Amniotic epithelial cell (primary cell): ENCODE measurements at regions not wholly inside any gene's neighbourhood (a gene's known extent, or its start where the extent isn't known, plus 50 kb on each side); places are given as distances from the start of the nearest gene placed in this dataset.

Experiments
- DNase-seq: peaks from one replicate; pipeline ENCODE4 v3.0.0-alpha.2; 2010; ENCODE audit warnings: low read depth

DNA sequence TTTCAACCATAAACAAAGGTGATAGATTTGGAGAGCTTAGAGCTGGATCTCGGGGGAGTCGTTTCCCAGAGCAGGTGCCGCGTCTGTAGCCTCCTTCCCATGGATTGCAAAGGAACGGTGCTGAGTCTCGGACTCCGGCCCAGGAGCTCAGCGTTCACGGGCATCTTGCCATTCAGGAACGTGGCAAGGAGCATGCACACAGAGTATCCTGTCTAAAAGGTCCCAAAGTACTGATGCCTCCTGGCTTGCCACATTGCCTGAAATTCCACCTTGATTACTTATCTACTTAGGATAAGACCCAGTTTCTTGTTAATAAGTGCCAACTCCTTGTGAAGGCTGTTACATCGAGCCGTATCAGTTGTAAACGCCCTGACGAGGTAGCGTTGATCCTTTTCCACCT is 197.8 kb upstream of the MYT1L start:
- no peak for DNase-seq

DNA sequence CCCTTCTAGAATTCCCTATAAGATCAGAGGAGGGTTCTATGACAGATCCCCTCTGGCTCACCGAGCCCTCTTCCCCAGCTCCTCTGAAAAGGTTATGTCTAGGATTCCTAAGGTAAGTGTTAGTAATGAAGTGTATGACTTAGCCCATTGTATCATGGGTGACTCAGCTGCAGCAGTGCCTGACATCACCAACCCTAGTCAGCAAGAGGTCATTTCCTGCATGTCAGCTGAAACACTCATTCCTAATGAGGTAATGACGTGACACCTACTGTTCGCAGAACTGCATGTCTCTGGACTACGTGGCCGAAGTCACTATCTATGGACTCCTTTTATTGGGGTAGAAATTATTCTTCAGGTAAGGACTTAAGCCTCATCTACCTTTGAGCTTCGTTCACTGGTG is 196.1 kb upstream of the MYT1L start:
- DNase-seq, result no peak

- no peak for DNase-seq
Measured at GRCh38 chr2:2524348-2524941, 193.4 kb upstream of the MYT1L start.

GRCh38 chr2:2523461-2524347 is 192.6 kb upstream of the MYT1L start:
- DNase-seq, result no peak

DNA sequence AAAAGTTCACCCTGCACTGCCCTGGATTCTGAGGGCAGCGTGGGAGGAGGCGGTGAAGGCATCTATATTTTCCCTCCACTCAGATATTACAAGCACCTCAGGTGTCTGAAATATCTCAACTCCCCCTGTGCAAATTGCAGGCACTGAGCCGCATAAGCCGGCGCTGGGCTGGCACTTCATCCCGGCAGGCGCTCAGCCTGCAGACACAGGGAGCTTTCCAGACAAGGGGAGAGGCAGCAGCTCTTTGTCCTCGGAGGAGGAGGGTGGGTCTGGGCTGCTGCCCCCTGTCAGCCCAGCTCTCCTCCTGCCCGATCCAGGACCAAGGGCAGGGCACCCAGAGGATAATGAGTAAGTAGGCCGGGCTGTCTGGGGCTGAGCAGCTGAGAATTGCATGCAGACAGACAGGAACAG is 189.3 kb upstream of the MYT1L start:
- DNase-seq, result no peak

- no peak for DNase-seq
Measured at GRCh38 chr2:2519381-2519780, 188.3 kb upstream of the MYT1L start.

GRCh38 chr2:2517399-2517798 is 186.3 kb upstream of the MYT1L start:
- no peak for DNase-seq

DNA sequence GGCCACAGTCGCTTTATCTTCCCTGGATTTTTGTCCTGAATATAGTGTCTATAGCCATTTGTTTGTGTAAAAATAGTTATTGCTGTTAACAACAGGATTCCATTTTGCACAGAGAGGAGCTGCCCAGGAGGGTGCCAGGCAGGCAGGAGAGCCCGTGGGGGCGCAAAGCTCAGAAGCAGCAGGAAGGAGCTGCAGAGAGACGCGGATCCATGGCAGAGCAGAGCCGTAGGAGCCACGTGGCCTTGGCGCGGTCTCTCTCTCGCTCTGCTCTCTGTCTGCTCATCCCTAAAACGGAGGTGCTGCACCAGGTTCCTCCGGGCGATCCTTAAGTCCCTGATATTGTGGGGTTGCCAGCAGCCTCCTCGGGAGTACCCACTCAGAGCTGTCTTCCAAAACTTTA is 185.3 kb upstream of the MYT1L start:
- no peak for DNase-seq

GRCh38 chr2:2512931-2513330 is 181.9 kb upstream of the MYT1L start:
- DNase-seq, result no peak

DNA sequence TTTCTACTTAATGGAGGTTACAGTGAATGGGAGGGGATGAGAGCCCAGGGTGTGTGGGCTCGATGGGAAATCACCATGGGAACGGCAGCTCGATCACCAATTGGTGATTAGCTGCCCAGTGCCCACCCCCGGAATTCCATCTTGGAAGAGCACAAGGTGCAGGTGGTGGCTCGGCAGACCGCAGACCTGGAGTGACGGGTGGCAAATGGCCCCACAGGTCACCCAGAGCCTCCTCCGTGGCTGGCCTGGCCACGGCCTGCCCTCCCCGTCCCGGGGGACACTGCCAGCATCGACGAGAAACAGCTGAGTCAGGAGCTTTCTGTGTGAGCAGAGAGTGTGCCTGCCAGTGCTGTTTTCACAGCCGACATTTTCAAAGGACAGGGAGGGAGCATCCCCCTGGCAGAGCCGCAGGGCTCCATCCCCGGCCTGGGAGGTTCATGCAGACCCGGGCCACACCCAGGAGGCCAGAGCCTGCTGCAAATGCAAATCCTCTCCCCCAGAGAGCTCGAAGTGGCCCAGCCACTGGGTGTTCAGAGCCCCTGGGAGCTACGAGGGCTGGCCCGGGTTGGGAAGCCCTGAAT is 176.4 kb upstream of the MYT1L start:
- no peak for DNase-seq

GRCh38 chr2:2506536-2506935 is 175.5 kb upstream of the MYT1L start:
- no peak for DNase-seq

- DNase-seq, result no peak
Measured at GRCh38 chr2:2505604-2506003, 174.5 kb upstream of the MYT1L start.

GRCh38 chr2:2503864-2504418 is 172.9 kb upstream of the MYT1L start:
- no peak for DNase-seq

DNA sequence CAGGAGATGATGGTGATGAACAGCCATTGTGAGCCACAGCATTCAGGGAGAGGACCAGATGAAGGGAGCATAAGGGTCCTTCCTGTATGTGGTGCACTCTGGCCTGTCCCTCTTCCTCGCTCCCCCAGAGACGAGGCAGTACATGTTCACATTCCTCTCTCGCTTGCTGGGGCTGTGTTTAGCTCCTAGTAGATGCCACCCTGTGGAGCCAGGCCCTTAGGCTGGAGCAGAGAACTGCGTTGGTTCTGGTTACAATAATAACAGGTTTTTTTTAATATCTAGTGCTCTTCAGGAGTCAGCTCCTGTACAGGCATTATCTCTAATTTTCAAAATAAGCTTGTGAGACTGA is 171.1 kb upstream of the MYT1L start:
- DNase-seq, result no peak

DNA sequence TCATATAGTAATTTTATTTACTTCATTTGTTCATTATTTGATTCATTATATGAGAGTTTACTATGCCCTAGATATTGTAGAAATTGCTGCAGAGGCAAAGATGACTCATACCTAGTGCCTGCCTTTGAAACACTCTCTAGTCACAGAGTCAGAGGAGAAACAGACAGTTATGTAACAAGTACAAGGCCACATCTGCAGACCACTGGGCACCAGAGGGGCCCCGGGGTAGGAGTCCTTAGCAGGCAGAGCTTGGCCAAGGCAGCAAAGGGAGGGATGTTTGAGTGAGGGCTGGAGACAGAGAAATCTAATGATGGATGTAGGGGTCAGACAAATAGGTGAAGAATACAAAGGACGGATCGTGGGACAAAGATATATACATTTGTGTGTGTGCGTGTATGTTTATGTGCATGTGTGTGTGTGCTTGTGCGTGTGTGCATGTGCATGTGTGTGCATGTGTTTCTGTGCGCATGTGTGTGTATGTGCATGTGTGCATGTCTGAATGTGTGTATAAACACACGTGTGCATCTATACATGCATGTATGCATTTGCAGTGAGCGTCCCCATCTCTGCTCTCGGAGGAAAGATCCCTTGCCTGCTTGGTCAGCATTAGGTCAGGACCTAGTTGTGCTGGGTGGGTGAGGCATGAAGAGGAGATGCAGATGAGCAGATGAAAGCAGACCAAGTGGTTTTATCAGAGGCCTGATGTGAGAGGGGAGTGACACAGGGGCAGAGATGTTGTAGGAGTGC is 170.6 kb upstream of the MYT1L start:
- no peak for DNase-seq

- DNase-seq, result no peak
Measured at GRCh38 chr2:2495606-2496005, 164.5 kb upstream of the MYT1L start.

DNA sequence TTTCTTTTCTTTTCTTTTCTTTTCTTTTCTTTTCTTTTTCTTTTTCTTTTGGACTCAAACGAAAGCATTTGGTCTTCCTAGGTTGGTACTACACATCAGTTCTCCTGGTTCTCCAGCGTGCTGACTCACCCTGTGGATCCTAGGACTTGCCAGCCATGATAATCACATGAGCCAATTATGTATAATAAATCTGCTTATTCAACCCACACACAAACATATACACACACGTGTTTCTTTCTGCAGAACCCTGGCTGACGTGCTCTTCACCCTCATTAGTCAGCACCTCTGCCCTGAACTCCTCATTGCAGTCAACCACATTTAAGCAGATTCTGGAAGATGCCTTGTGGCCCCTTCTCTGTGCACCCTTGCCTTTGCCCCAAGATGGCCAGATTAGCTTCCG is 162.4 kb upstream of the MYT1L start:
- DNase-seq, result no peak

DNA sequence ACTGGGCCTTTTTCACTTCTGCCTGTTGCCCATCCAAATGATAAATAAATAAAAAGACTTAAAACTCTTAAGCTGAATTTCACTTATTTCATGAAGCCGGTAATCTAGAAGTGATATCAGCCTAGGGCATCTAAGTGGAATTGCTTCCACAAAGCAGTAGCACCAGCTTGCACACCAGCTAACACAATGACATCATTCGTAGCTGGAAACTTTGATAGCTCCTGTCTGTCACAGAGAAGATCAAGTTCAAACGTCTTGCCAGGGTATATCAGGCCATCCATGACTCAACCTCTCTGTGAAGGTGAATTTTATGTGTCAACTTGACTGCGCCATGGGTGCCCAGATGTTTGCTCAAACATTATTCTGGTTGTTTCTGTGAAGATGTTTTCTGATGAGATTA is 161.7 kb upstream of the MYT1L start:
- no peak for DNase-seq

- no peak for DNase-seq
Measured at GRCh38 chr2:2491964-2492363, 160.9 kb upstream of the MYT1L start.

GRCh38 chr2:2484301-2484700 is 153.2 kb upstream of the MYT1L start:
- no peak for DNase-seq

GRCh38 chr2:2482851-2483250 is 151.8 kb upstream of the MYT1L start:
- DNase-seq, result no peak

DNA sequence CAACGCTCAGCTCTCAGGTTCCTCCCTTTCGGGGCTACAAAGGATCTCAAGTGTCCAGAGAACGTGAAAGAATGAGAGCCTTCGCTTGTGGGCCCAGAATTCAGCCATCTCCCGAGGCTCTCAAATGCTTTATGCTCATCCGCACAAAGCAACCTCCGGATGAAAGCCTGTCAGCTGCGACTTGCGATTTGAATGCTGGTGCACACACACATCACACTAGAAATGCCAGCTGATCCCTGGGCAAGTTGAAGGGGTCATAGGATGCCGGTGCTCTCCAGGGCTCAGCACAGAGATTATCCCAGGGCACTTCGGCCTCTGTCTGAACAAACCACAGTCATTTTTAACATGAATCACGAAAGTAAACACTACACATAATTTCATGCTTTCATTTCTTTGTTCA is 141.8 kb upstream of the MYT1L start:
- DNase-seq, result no peak

GRCh38 chr2:2472044-2472443 is 141.0 kb upstream of the MYT1L start:
- DNase-seq, result no peak
